CD14-positive monocyte (primary cell): ENCODE measurements at regions not wholly inside any gene's neighbourhood (a gene's known extent, or its start where the extent isn't known, plus 50 kb on each side); places are given as distances from the start of the nearest gene placed in this dataset.

ENCODE experiments used
- DNase-seq, 3 donors: peaks; one replicate each; pipeline ENCODE4 v3.0.0-alpha.2; 2011 to 2022
- H2AFZ ChIP-seq: 2 replicates; pipeline ENCODE4 v1.6.0; 2012; ENCODE audit warnings: mild to moderate bottlenecking, low read depth, low read length, inconsistent platforms; ENCODE audit not compliant: insufficient read depth, poor library complexity, severe bottlenecking
- H3K27ac ChIP-seq, 2 donors: 1 replicate in 1 of 2; 2 replicates in 1 of 2; pipeline ENCODE4 v1.5.1; 2012 to 2013; ENCODE audit warnings: low read length in 2 of 2, control low read depth in 1 of 2, inconsistent platforms in 1 of 2, low read depth in 1 of 2, mild to moderate bottlenecking in 1 of 2
- H3K27me3 ChIP-seq, 2 donors: one replicate each; pipeline versions ENCODE4 v1.6.0 to v1.6.1; 2011 to 2013; ENCODE audit warnings: low read length in 2 of 2; ENCODE audit not compliant: control insufficient read depth in 2 of 2, insufficient read depth in 2 of 2
- H3K36me3 ChIP-seq, 2 donors: replicated peaks in 1 of 2; 1 replicate in 1 of 2; 2 replicates in 1 of 2; pipeline versions ENCODE4 v1.5.1 to v1.6.1; 2012 to 2013; ENCODE audit warnings: low read length in 2 of 2, control low read depth in 1 of 2, inconsistent platforms in 1 of 2, mild to moderate bottlenecking in 1 of 2; ENCODE audit not compliant: insufficient read depth in 2 of 2, control insufficient read depth in 1 of 2
- H3K4me1 ChIP-seq, 2 donors: 1 replicate in 1 of 2; 2 replicates in 1 of 2; pipeline versions ENCODE4 v1.5.1 to v1.6.1; 2012 to 2013; ENCODE audit warnings: low read length in 2 of 2, control low read depth in 1 of 2, inconsistent platforms in 1 of 2, mild to moderate bottlenecking in 1 of 2, moderate library complexity in 1 of 2; ENCODE audit not compliant: insufficient read depth in 2 of 2, control insufficient read depth in 1 of 2
- H3K4me2 ChIP-seq: replicated peaks from 2 replicates; pipeline ENCODE3; 2012; ENCODE audit warnings: low read length, moderate library complexity, mild to moderate bottlenecking; ENCODE audit not compliant: poor library complexity, severe bottlenecking; ENCODE audit errors: extremely low read depth
- H3K4me3 ChIP-seq, 3 experiments: fragments of 200-600 bp in 1 of 3; sonication (generic) in 1 of 3; replicated peaks in 1 of 3; 1 replicate in 2 of 3; 2 replicates in 1 of 3; pipeline ENCODE4 v1.5.1; 2011 to 2013; ENCODE audit warnings: low read length in 3 of 3, mild to moderate bottlenecking in 3 of 3, control low read depth in 2 of 3, low read depth in 2 of 3, inconsistent platforms in 1 of 3, moderate library complexity in 1 of 3
- H3K79me2 ChIP-seq: 2 replicates; pipeline ENCODE4 v1.6.0; 2012; ENCODE audit warnings: mild to moderate bottlenecking, control low read depth, inconsistent platforms, low read length, moderate library complexity; ENCODE audit not compliant: insufficient read depth
- H3K9ac ChIP-seq: 2 replicates; pipeline ENCODE4 v1.6.0; 2017; ENCODE audit warnings: low read length, mild to moderate bottlenecking; ENCODE audit not compliant: insufficient read depth, poor library complexity, severe bottlenecking
- H3K9me3 ChIP-seq, 2 donors: replicated peaks in 1 of 2; 1 replicate in 1 of 2; 2 replicates in 1 of 2; pipeline versions ENCODE4 v1.5.1 to v1.6.1; 2012 to 2013; ENCODE audit warnings: low read length in 2 of 2, control low read depth in 1 of 2; ENCODE audit not compliant: control insufficient read depth in 1 of 2, insufficient read depth in 1 of 2
- H4K20me1 ChIP-seq: 2 replicates; pipeline ENCODE4 v1.6.0; 2012; ENCODE audit warnings: mild to moderate bottlenecking, low read length, control low read depth, moderate library complexity; ENCODE audit not compliant: insufficient read depth
- H3K27ac Mint-ChIP-seq, 7 donors: one replicate each; pipeline ENCODE4 v1.8.0; 2020; ENCODE audit warnings: mild to moderate bottlenecking in 7 of 7, mixed read lengths in 7 of 7, moderate library complexity in 6 of 7, inconsistent platforms in 2 of 7
- H3K27me3 Mint-ChIP-seq, 3 donors: one replicate each; pipeline ENCODE4 v1.8.0; 2021 to 2022; ENCODE audit warnings: low read depth in 3 of 3, mild to moderate bottlenecking in 3 of 3, mixed read lengths in 3 of 3, moderate library complexity in 3 of 3, inconsistent platforms in 1 of 3
- H3K36me3 Mint-ChIP-seq, 2 donors: one replicate each; pipeline ENCODE4 v1.8.0; 2020; ENCODE audit warnings: mixed read lengths in 2 of 2, inconsistent platforms in 1 of 2, mild to moderate bottlenecking in 1 of 2
- H3K4me1 Mint-ChIP-seq: one replicate; pipeline ENCODE4 v1.8.0; 2020; ENCODE audit warnings: mild to moderate bottlenecking, mixed read lengths
- H3K4me3 Mint-ChIP-seq, 2 donors: one replicate each; pipeline ENCODE4 v1.8.0; 2020; ENCODE audit warnings: mild to moderate bottlenecking in 2 of 2, mixed read lengths in 2 of 2, moderate library complexity in 1 of 2
- H3K9me3 Mint-ChIP-seq, 7 donors: one replicate each; pipeline ENCODE4 v1.8.0; 2020 to 2022; ENCODE audit warnings: mixed read lengths in 7 of 7, mild to moderate bottlenecking in 6 of 7, moderate library complexity in 6 of 7, inconsistent platforms in 2 of 7
- WGBS: methylation state at CpG from one replicate; pipeline ENCODE4 v1.1.5; 2013; ENCODE audit warnings: missing lambda C conversion rate; ENCODE audit not compliant: insufficient coverage; 5-methylcytosine and 5-hydroxymethylcytosine counted together
- intact Hi-C, 2 donors: fragments of 100-400 bp; cut with micrococcal nuclease; formaldehyde crosslinking; loops; one replicate each; pipeline versions ENCODE4 v1.15.0 to v1.15.1; 2023
- TF ChIP-seq, protein P1 (sequence below): fragments of 200-600 bp; IDR thresholded peaks from one replicate; pipeline ENCODE4 v1.8.0; 2022; ENCODE audit warnings: antibody characterized with exemption, mild to moderate bottlenecking

- Histone ChIP-seq H2AFZ (no peak overlapping the region), H3K27me3 (no peaks in the 10 kb centered on the region), H3K4me3 (no peak overlapping the region), H4K20me1 (no peaks in the 10 kb centered on the region), H3K9ac (no peak overlapping the region), H3K36me3 (no peaks in the 10 kb centered on the region), H3K27ac (no peak overlapping the region), H3K4me2 (no peak overlapping the region), H3K9me3 (peaks cover 0 to 13% of the 10 kb centered on the region in 2 donors), H3K4me1 (no peaks in the 10 kb centered on the region), H3K79me2 (no peaks in the 10 kb centered on the region)
- H3K27me3 Mint-ChIP-seq = peaks cover 0 to 9% (median 0%) of the 10 kb centered on the region in 3 donors
- WGBS = 100% methylated on average over 1 of the region's 6 CpGs
- intact Hi-C loops = no loop called here
- no peak for DNase-seq
- H3K27ac Mint-ChIP-seq = no peak overlapping the region
- H3K9me3 Mint-ChIP-seq = peaks cover 0 to 10% (median 4%) of the 10 kb centered on the region in 7 donors
- TF ChIP-seq, protein P1, sequence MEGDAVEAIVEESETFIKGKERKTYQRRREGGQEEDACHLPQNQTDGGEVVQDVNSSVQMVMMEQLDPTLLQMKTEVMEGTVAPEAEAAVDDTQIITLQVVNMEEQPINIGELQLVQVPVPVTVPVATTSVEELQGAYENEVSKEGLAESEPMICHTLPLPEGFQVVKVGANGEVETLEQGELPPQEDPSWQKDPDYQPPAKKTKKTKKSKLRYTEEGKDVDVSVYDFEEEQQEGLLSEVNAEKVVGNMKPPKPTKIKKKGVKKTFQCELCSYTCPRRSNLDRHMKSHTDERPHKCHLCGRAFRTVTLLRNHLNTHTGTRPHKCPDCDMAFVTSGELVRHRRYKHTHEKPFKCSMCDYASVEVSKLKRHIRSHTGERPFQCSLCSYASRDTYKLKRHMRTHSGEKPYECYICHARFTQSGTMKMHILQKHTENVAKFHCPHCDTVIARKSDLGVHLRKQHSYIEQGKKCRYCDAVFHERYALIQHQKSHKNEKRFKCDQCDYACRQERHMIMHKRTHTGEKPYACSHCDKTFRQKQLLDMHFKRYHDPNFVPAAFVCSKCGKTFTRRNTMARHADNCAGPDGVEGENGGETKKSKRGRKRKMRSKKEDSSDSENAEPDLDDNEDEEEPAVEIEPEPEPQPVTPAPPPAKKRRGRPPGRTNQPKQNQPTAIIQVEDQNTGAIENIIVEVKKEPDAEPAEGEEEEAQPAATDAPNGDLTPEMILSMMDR = no peak
- H3K36me3 Mint-ChIP-seq = no peaks in the 10 kb centered on the region
- H3K4me3 Mint-ChIP-seq = no peak overlapping the region
- H3K4me1 Mint-ChIP-seq = no peaks in the 10 kb centered on the region
These were observed 59.9 kb upstream of the IGFBP3 start for GRCh38 chr7:45980973-45981372.

DNA sequence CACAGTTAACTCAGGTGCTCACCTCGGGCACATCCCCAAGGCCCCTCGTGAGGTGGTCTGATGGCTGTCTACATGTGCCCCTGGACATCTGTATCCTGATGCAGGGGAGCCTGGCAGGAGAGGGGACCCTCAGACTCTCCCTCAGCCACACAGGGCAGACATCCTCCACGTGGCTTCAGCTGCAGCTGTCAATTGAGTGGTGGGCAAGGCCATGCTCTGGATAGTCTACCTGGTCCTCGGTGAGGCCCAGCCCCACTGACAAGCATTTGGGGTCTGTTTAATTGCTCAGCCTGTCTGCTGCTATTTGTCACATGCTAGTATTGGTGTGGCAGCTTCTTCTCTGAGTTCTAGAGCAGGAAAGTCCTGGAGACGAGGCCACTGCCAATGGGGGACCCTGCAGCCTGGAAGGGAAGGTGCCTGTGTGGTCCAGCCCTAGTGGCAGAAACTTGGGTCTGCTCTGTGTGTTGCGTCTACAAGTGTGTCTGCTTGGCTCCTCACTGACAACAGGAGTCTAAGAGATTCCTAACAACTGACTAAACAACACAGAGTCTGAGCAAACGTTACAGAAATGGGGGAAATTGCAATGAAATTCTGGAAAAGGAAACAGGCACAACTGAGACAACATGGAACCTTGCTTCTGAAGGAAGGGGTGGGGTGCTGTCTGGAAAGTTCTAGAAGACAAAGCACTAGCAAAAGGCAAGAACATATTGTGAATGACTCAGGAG lies 59.3 kb upstream of the IGFBP3 start:
- Histone ChIP-seq H4K20me1 (no peaks in the 10 kb centered on the region), H3K4me1 (no peaks in the 10 kb centered on the region), H3K9ac (no peak overlapping the region), H3K4me3 (no peak overlapping the region), H3K27me3 (no peaks in the 10 kb centered on the region), H3K9me3 (peaks cover 0 to 13% of the 10 kb centered on the region in 2 donors), H3K27ac (no peak overlapping the region), H3K4me2 (no peak overlapping the region), H3K36me3 (no peaks in the 10 kb centered on the region), H2AFZ (no peak overlapping the region), H3K79me2 (no peaks in the 10 kb centered on the region)
- Mint-ChIP-seq H3K4me1 (no peaks in the 10 kb centered on the region), H3K27ac (no peak overlapping the region), H3K27me3 (peaks cover 0 to 9% (median 0%) of the 10 kb centered on the region in 3 donors), H3K36me3 (no peaks in the 10 kb centered on the region), H3K4me3 (no peak overlapping the region), H3K9me3 (peaks cover 0 to 10% (median 4%) of the 10 kb centered on the region in 7 donors)
- DNase-seq = no peak
- 81% methylated on average over 5 of the region's 7 CpGs for WGBS
- intact Hi-C loops = no loop called here
- TF ChIP-seq, protein P1 = no peak
